ENCODE measurements at regions not wholly inside any gene's neighbourhood (a gene's known extent, or its start where the extent isn't known, plus 50 kb on each side); places are given as distances from the start of the nearest gene placed in this dataset.

- Histone ChIP-seq H3K56ac (ENCODE audit: extremely low read depth, insufficient read depth, low read length) (no peak overlapping the region), H2BK15ac (ENCODE audit: low read depth, low read length) (no peak overlapping the region), H3K9ac (ENCODE audit: low read depth, low read length) (no peak overlapping the region), H3K9me1 (ENCODE audit: insufficient read depth, low read length) (no peaks in the 10 kb centered on the region), H3K4me2 (ENCODE audit: low read depth, low read length) (no peak overlapping the region), H4K20me1 (ENCODE audit: insufficient read depth, low read length) (no peaks in the 10 kb centered on the region), H3K4me1 (ENCODE audit: control insufficient read depth, insufficient read depth, low read length) (no peaks in the 10 kb centered on the region), H2AK5ac (ENCODE audit: low read depth, low read length) (no peak overlapping the region), H3K27me3 (ENCODE audit: control insufficient read depth, insufficient read depth, low read length) (peaks cover 12% of the 10 kb centered on the region), H3K27ac (ENCODE audit: insufficient read depth, low read length) (no peak overlapping the region), H3K36me3 (ENCODE audit: control insufficient read depth, insufficient read depth, low read length) (no peaks in the 10 kb centered on the region), H3K14ac (replicated peaks; ENCODE audit: low read depth, low read length) (no peak overlapping the region), H2AFZ (replicated peaks; ENCODE audit: low read length, poor library complexity) (no peak overlapping the region), H3K79me1 (ENCODE audit: low read depth in 1 of 2, low read length in 2 of 2) (no peaks in the 10 kb centered on the region), H3K9me3 (ENCODE audit: control insufficient read depth, insufficient read depth, low read length) (no peaks in the 10 kb centered on the region), H4K5ac (ENCODE audit: low read depth, low read length) (no peak overlapping the region), H2BK120ac (ENCODE audit: low read depth, low read length) (no peak overlapping the region), H2BK20ac (ENCODE audit: low read depth, low read length) (no peak overlapping the region), H2BK5ac (ENCODE audit: low read depth, low read length, poor library complexity, severe bottlenecking) (no peak overlapping the region), H3K23ac (ENCODE audit: low read depth, low read length) (no peak overlapping the region), H3K4me3 (ENCODE audit: insufficient read depth, low read depth, low read length) (no peak overlapping the region), H3K18ac (ENCODE audit: low read depth, low read length) (no peak overlapping the region), H2AK9ac (replicated peaks; ENCODE audit: low read depth, low read length, poor library complexity) (no peak overlapping the region), H4K91ac (ENCODE audit: insufficient read depth, low read depth, low read length) (no peak overlapping the region), H3K4ac (ENCODE audit: low read depth, low read length) (no peak overlapping the region), H4K8ac (ENCODE audit: low read depth in 2 of 2, low read length in 2 of 2) (no peak overlapping the region)
- CTCF ChIA-PET, result no interaction called here
- no peak for DNase-seq
- TF ChIP-seq POLR2A (IDR thresholded peaks at IDR 0.05; ENCODE audit: low read depth, low read length) (no peak), CHD1 (IDR thresholded peaks at IDR 0.05; ENCODE audit: low read depth, low read length) (no peak), CEBPB (IDR thresholded peaks at IDR 0.05; ENCODE audit: low read depth, low read length) (no peak), RFX5 (IDR thresholded peaks at IDR 0.05; ENCODE audit: low read depth, low read length) (no peak), FOS (IDR thresholded peaks at IDR 0.05; ENCODE audit: low read depth, low read length) (no peak), CTCF (conservative IDR thresholded peaks at IDR 0.05; ENCODE audit: low read depth, low read length) (no peak), NFE2L2 (IDR thresholded peaks at IDR 0.05; ENCODE audit: low read depth, low read length) (no peak)
- TF ChIP-seq, protein P1, sequence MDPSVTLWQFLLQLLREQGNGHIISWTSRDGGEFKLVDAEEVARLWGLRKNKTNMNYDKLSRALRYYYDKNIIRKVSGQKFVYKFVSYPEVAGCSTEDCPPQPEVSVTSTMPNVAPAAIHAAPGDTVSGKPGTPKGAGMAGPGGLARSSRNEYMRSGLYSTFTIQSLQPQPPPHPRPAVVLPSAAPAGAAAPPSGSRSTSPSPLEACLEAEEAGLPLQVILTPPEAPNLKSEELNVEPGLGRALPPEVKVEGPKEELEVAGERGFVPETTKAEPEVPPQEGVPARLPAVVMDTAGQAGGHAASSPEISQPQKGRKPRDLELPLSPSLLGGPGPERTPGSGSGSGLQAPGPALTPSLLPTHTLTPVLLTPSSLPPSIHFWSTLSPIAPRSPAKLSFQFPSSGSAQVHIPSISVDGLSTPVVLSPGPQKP (IDR thresholded peaks at IDR 0.05; ENCODE audit: borderline replicate concordance, low read depth, low read length), result no peak
- POLR2A ChIA-PET (ENCODE audit: unreplicated experiment), result no interaction called here
- no peak for ATAC-seq (ENCODE audit: low read depth)
- in situ Hi-C loops (cut with MboI; ENCODE audit: low sequenced_read_pairs) (no loop called here), intact Hi-C loops (cut with micrococcal nuclease) (no loop called here), dilution Hi-C loops (cut with HindIII; ENCODE audit: low sequenced_read_pairs, unreplicated experiment) (no loop called here)
- BruUV-seq (replicated peaks), result no TSS peak
- no CpG with 5 or more reads among the region's 3 CpGs for WGBS, 2 experiments (ENCODE audit: extremely low coverage in 2 of 2, insufficient read length in 1 of 2)
Observed at GRCh38 chr1:232334246-232334645, 295.7 kb downstream of the SIPA1L2 start.

All from IMR-90 (cell line).